Neuronal stem cell (in vitro differentiated cells): ENCODE measurements at regions not wholly inside any gene's neighbourhood (a gene's known extent, or its start where the extent isn't known, plus 50 kb on each side); places are given as distances from the start of the nearest gene placed in this dataset.

ENCODE experiments used
- DNase-seq: peaks from one replicate; pipeline ENCODE4 v3.0.0-alpha.2; 2013; ENCODE audit warnings: low spot score
- H2AFZ ChIP-seq: one replicate; pipeline ENCODE4 v1.6.1; 2013; ENCODE audit warnings: mild to moderate bottlenecking, low read length, inconsistent platforms
- H2AK5ac ChIP-seq: 2 replicates; pipeline ENCODE4 v1.6.1; 2013; ENCODE audit warnings: low read depth, mild to moderate bottlenecking, inconsistent platforms, low read length, moderate library complexity, mixed read lengths
- H2BK120ac ChIP-seq: 2 replicates; pipeline ENCODE4 v1.6.1; 2013; ENCODE audit warnings: low read depth, mild to moderate bottlenecking, inconsistent platforms, low read length, moderate library complexity, mixed read lengths
- H2BK12ac ChIP-seq: one replicate; pipeline ENCODE4 v1.6.1; 2013; ENCODE audit warnings: low read length, inconsistent platforms
- H2BK15ac ChIP-seq: 2 replicates; pipeline ENCODE4 v1.6.1; 2013; ENCODE audit warnings: mild to moderate bottlenecking, low read length, inconsistent platforms, mixed read lengths
- H2BK5ac ChIP-seq: one replicate; pipeline ENCODE4 v1.6.1; 2013; ENCODE audit warnings: inconsistent platforms, mild to moderate bottlenecking, low read length, moderate library complexity
- H3K14ac ChIP-seq: one replicate; pipeline ENCODE4 v1.6.1; 2013; ENCODE audit warnings: low read length, inconsistent platforms
- H3K18ac ChIP-seq: 2 replicates; pipeline ENCODE4 v1.6.1; 2013; ENCODE audit warnings: low read length, inconsistent platforms
- H3K23ac ChIP-seq: 2 replicates; pipeline ENCODE4 v1.6.1; 2013; ENCODE audit warnings: low read depth, mild to moderate bottlenecking, mixed read lengths, low read length, inconsistent platforms; ENCODE audit not compliant: poor library complexity
- H3K27ac ChIP-seq: replicated peaks from 3 replicates; pipeline ENCODE4 v1.5.1; 2013; ENCODE audit warnings: low read length, inconsistent platforms
- H3K27me3 ChIP-seq, 3 experiments: 2 replicates each; pipeline ENCODE4 v1.6.1; 2013; ENCODE audit warnings: low read length in 3 of 3, mild to moderate bottlenecking in 2 of 3, inconsistent platforms in 1 of 3, low read depth in 1 of 3, mixed read lengths in 1 of 3, moderate library complexity in 1 of 3; ENCODE audit not compliant: control insufficient read depth in 3 of 3, insufficient read depth in 3 of 3
- H3K36me3 ChIP-seq, 2 donors: replicated peaks in 1 of 2; 2 replicates each; pipeline ENCODE4 v1.6.1; 2013; ENCODE audit warnings: low read length in 2 of 2; ENCODE audit not compliant: control insufficient read depth in 2 of 2, insufficient read depth in 2 of 2
- H3K4ac ChIP-seq: 2 replicates; pipeline ENCODE4 v1.6.1; 2013; ENCODE audit warnings: inconsistent platforms, mild to moderate bottlenecking, low read length, moderate library complexity
- H3K4me1 ChIP-seq, 2 donors: 1 replicate in 1 of 2; 2 replicates in 1 of 2; pipeline ENCODE4 v1.6.1; 2013; ENCODE audit warnings: low read length in 2 of 2, low read depth in 1 of 2; ENCODE audit not compliant: control insufficient read depth in 2 of 2, insufficient read depth in 1 of 2
- H3K4me2 ChIP-seq: one replicate; pipeline ENCODE4 v1.6.1; 2013; ENCODE audit warnings: mild to moderate bottlenecking, low read length, inconsistent platforms; ENCODE audit not compliant: insufficient read depth, poor library complexity, severe bottlenecking
- H3K4me3 ChIP-seq, 2 donors: 2 replicates each; pipeline ENCODE4 v1.5.1; 2013; ENCODE audit warnings: low read length in 2 of 2, mild to moderate bottlenecking in 2 of 2, inconsistent platforms in 1 of 2, moderate library complexity in 1 of 2
- H3K79me1 ChIP-seq: one replicate; pipeline ENCODE4 v1.6.1; 2013; ENCODE audit warnings: low read depth, mild to moderate bottlenecking, inconsistent platforms, low read length, moderate library complexity
- H3K9ac ChIP-seq: one replicate; pipeline ENCODE4 v1.6.1; 2013; ENCODE audit warnings: mild to moderate bottlenecking, low read depth, low read length, inconsistent platforms; ENCODE audit not compliant: poor library complexity
- H3K9me3 ChIP-seq, 2 donors: replicated peaks in 1 of 2; 2 replicates each; pipeline versions ENCODE3 to v1.6.1; 2013; ENCODE audit warnings: low read length in 2 of 2, mild to moderate bottlenecking in 2 of 2, inconsistent platforms in 1 of 2, low read depth in 1 of 2, mixed read lengths in 1 of 2, moderate library complexity in 1 of 2; ENCODE audit not compliant: control insufficient read depth in 2 of 2, insufficient read depth in 1 of 2
- H4K8ac ChIP-seq: one replicate; pipeline ENCODE4 v1.6.1; 2013; ENCODE audit warnings: low read depth, mild to moderate bottlenecking, inconsistent platforms, low read length, moderate library complexity
- H4K91ac ChIP-seq: one replicate; pipeline ENCODE4 v1.6.1; 2013; ENCODE audit warnings: low read length, low read depth, mild to moderate bottlenecking, inconsistent platforms; ENCODE audit not compliant: poor library complexity
- WGBS, 2 donors: extraction: QIAGEN DNeasy Blood & Tissue Kit; methylation state at CpG; one replicate each; pipeline ENCODE4 v1.1.7; 2013; ENCODE audit warnings: missing lambda C conversion rate in 2 of 2, mixed read lengths in 1 of 2; ENCODE audit not compliant: insufficient read length in 2 of 2, insufficient replicate concordance in 1 of 2; ENCODE audit errors: extremely low coverage in 2 of 2; 5-methylcytosine and 5-hydroxymethylcytosine counted together

GRCh38 chr3:1907911-1908310, 190.8 kb upstream of the CNTN4 start:
- Histone ChIP-seq H3K4me3 (no peak overlapping the region), H2BK120ac (no peak overlapping the region), H4K91ac (no peak overlapping the region), H2AFZ (no peak overlapping the region), H2BK12ac (no peak overlapping the region), H2AK5ac (no peak overlapping the region), H3K4me1 (no peaks in the 10 kb centered on the region), H3K9me3 (no peaks in the 10 kb centered on the region), H3K27me3 (no peaks in the 10 kb centered on the region), H3K27ac (no peak overlapping the region), H3K79me1 (no peaks in the 10 kb centered on the region), H3K14ac (no peak overlapping the region), H3K4ac (no peak overlapping the region), H3K9ac (no peak overlapping the region), H4K8ac (no peak overlapping the region), H2BK5ac (no peak overlapping the region), H3K23ac (no peak overlapping the region), H3K18ac (no peak overlapping the region), H3K4me2 (no peak overlapping the region), H2BK15ac (no peak overlapping the region), H3K36me3 (no peaks in the 10 kb centered on the region)
- no CpG with 5 or more reads among the region's 2 CpGs for WGBS, 2 donors
- DNase-seq, result no peak

DNA sequence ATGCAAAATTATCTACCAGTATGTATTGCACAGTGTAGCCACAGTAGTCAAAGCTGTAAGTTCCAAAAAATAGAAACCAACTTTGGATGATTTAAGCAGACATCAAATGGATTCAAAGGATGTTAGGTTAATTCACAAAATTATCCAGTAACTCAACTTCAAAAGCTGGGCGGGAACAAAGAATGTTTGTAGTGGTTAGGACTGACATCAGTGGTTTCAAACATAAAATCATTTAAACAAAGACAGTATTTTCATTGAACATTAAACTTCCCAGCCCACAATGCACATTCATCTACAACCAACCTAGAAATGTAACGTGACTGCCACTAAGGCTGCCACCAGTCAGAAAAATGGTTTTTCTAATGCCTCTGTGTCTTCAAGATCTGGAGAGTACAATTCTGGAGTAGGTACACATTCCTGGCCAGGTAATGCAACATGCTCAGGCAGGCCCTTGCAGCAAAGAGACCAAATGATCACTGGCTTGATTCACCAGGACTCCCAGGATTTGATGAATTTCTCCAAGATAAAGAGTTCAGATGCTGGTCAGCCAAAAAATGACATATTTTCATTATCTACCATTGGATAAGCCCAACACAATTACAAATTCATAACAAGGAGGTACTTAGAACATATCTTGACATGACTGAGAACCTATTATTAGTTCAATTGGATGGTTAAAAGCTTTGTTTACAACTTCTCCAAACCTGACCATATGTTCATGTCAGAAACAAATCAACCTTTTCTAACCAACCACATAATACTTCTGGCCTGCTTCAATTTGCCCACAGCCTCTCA, 189.8 kb upstream of the CNTN4 start:
- H3K79me1 ChIP-seq, result no peaks in the 10 kb centered on the region
- no peak overlapping the region for H3K27ac ChIP-seq
- no peak for DNase-seq
- no peak overlapping the region for H3K23ac ChIP-seq
- no peak overlapping the region for H3K9ac ChIP-seq
- no peak overlapping the region for H3K4me3 ChIP-seq
- no peaks in the 10 kb centered on the region for H3K36me3 ChIP-seq
- no peaks in the 10 kb centered on the region for H3K4me1 ChIP-seq
- H2BK5ac ChIP-seq, result no peak overlapping the region
- H2AK5ac ChIP-seq, result no peak overlapping the region
- no peaks in the 10 kb centered on the region for H3K9me3 ChIP-seq
- no peaks in the 10 kb centered on the region for H3K27me3 ChIP-seq
- no peak overlapping the region for H3K18ac ChIP-seq
- no CpG with 5 or more reads among the region's 2 CpGs for WGBS, 2 donors
- H4K8ac ChIP-seq, result no peak overlapping the region
- H4K91ac ChIP-seq, result no peak overlapping the region
- H3K4ac ChIP-seq, result no peak overlapping the region
- H3K4me2 ChIP-seq, result no peak overlapping the region
- H2BK120ac ChIP-seq, result no peak overlapping the region
- no peak overlapping the region for H2BK15ac ChIP-seq
- H2BK12ac ChIP-seq, result no peak overlapping the region
- no peak overlapping the region for H2AFZ ChIP-seq
- H3K14ac ChIP-seq, result no peak overlapping the region

DNA sequence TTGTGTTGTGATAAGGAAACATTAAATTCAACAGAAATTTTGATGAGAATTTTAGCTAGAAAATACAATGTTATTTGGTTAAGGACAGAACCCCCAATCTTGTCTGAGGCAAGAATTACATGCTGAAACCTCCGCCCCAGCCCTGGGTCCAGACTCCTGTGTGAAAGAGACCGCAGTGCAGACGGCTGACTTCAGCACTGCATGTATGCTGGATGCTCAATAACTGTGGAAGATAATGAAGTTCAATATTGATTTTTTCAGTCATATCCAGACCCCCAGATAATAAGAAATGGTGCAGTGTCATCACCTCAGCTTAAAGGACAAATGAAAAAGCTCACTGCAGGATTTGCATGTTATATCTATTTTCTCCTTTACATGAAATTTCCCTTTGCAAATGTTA, 188.3 kb upstream of the CNTN4 start:
- no peak overlapping the region for H3K27ac ChIP-seq
- H2AFZ ChIP-seq, result no peak overlapping the region
- no peak overlapping the region for H3K23ac ChIP-seq
- H3K4me1 ChIP-seq, result no peaks in the 10 kb centered on the region
- H3K27me3 ChIP-seq, result no peaks in the 10 kb centered on the region
- no peak overlapping the region for H4K91ac ChIP-seq
- no peak overlapping the region for H2BK5ac ChIP-seq
- no peak overlapping the region for H2BK15ac ChIP-seq
- no peak overlapping the region for H3K14ac ChIP-seq
- H3K36me3 ChIP-seq, result no peaks in the 10 kb centered on the region
- DNase-seq, result no peak
- no peak overlapping the region for H3K4me3 ChIP-seq
- H2AK5ac ChIP-seq, result no peak overlapping the region
- H3K79me1 ChIP-seq, result no peaks in the 10 kb centered on the region
- H4K8ac ChIP-seq, result no peak overlapping the region
- no CpG with 5 or more reads among the region's 3 CpGs for WGBS, 2 donors
- H3K9ac ChIP-seq, result no peak overlapping the region
- no peak overlapping the region for H2BK12ac ChIP-seq
- no peak overlapping the region for H3K4me2 ChIP-seq
- H3K4ac ChIP-seq, result no peak overlapping the region
- H3K9me3 ChIP-seq, result no peaks in the 10 kb centered on the region
- H3K18ac ChIP-seq, result no peak overlapping the region
- H2BK120ac ChIP-seq, result no peak overlapping the region

- no peak overlapping the region for H3K9ac ChIP-seq
- no peak overlapping the region for H3K27ac ChIP-seq
- H3K23ac ChIP-seq, result no peak overlapping the region
- H3K36me3 ChIP-seq, result no peaks in the 10 kb centered on the region
- no peak overlapping the region for H3K18ac ChIP-seq
- no peak overlapping the region for H2BK15ac ChIP-seq
- H3K27me3 ChIP-seq, result no peaks in the 10 kb centered on the region
- DNase-seq, result no peak
- no peak overlapping the region for H3K4me2 ChIP-seq
- H2BK5ac ChIP-seq, result no peak overlapping the region
- H2AK5ac ChIP-seq, result no peak overlapping the region
- no peaks in the 10 kb centered on the region for H3K79me1 ChIP-seq
- no peak overlapping the region for H2BK120ac ChIP-seq
- H3K9me3 ChIP-seq, result no peaks in the 10 kb centered on the region
- H3K4ac ChIP-seq, result no peak overlapping the region
- H3K4me3 ChIP-seq, result no peak overlapping the region
- no peaks in the 10 kb centered on the region for H3K4me1 ChIP-seq
- H4K8ac ChIP-seq, result no peak overlapping the region
- no peak overlapping the region for H3K14ac ChIP-seq
- no peak overlapping the region for H4K91ac ChIP-seq
- WGBS, 2 donors, result no CpG with 5 or more reads among the region's 8 CpGs
- no peak overlapping the region for H2AFZ ChIP-seq
- no peak overlapping the region for H2BK12ac ChIP-seq
Measured at GRCh38 chr3:1929788-1930414, 168.8 kb upstream of the CNTN4 start.
